ENCODE measurements at regions not wholly inside any gene's neighbourhood (a gene's known extent, or its start where the extent isn't known, plus 50 kb on each side); places are given as distances from the start of the nearest gene placed in this dataset.

- no peak for TF ChIP-seq CTCF (IDR thresholded peaks at IDR 0.05; ENCODE audit: poor library complexity)
- no peak for TF ChIP-seq EZH2 (IDR thresholded peaks at IDR 0.05; ENCODE audit: borderline replicate concordance)
Measured at GRCh38 chr4:151896880-151897279, 136.1 kb upstream of the GATB start.

Measured in hepatocyte (in vitro differentiated cells).